ENCODE measurements at regions not wholly inside any gene's neighbourhood (a gene's known extent, or its start where the extent isn't known, plus 50 kb on each side); places are given as distances from the start of the nearest gene placed in this dataset.
A peak's percentile ranks its signal among the peaks of the same experiment; 100 is the strongest.
"Not testable (repeated sequence)": the region's sequence is repeated elsewhere in the genome, so short reads cannot be mapped to it uniquely, and the experiment has no call there.

DNA sequence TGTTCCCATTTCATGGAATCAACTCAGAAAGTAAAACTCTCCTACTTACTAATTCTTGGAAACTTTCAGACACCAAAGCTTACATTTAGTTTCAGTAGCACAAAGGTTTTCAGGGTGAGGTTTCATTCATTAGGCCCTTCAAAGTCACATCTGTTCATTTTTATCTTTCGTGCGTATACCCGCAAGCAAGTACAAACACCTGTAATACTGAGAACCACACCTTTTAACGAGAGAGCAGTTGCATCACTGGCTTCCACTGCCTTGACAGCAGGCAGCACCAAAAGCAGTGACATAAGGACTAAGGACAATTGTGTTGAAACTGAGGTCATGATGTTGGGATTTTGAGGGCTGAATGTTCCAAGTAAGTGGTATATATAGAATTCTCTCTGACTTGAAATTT is 60.5 kb downstream of the GOLGA6L22 start:
- DNase-seq (ENCODE audit: low read depth in 2 of 2): not testable (repeated sequence)

- DNase-seq (ENCODE audit: low read depth in 2 of 2): not testable (repeated sequence)
Observed at GRCh38 chr15:22526537-22526936, 67.8 kb downstream of the GOLGA6L22 start.

DNA sequence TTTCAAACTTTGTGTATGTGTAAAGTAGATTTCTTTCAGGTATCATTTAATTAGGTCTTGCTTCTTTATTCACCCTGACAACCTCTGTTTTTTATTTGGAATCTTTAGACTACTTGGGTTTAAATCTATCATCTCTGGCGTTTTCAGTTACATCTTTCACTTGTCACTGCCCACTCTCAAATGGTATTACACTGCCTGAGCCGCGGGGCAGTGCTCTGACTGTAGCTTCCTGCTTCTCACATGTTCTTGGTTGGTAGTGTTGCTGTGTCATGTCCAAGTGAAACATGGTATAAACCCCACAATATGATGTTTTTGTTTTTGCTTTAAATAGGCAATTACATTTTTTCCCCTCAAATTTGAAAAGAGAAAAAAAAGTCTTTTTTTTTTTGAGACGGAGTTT is 68.3 kb downstream of the GOLGA6L22 start:
- DNase-seq (ENCODE audit: low read depth in 2 of 2): not testable (repeated sequence)

GRCh38 chr15:22529200-22529599 is 70.5 kb downstream of the GOLGA6L22 start:
- not testable (repeated sequence) for DNase-seq (ENCODE audit: low read depth in 2 of 2)

- DNase-seq (ENCODE audit: low read depth in 2 of 2): not testable (repeated sequence)
Observed at GRCh38 chr15:22559701-22560100, 101.0 kb downstream of the GOLGA6L22 start.

DNA sequence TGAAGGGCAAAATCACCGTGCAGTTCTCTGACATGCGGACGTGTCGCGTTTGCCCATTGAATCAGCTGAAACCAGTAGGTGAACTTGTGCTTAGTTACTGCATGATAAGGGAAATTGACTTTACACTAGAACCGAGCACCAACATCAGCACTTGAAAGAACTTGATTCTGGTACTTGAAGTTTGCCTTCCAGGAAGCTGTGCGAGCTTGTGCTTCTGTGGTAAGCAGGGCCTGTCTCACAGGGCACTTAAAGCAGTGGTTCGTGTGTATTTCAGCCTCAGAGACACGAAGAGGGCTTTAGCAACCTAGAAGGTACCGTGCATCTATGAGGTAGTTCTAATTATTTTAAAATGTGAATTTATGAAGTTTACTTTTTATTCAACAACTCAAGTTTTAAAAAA is 103.0 kb downstream of the GOLGA6L22 start:
- not testable (repeated sequence) for DNase-seq (ENCODE audit: low read depth in 2 of 2)

GRCh38 chr15:22566510-22566909 is 107.8 kb downstream of the GOLGA6L22 start:
- not testable (repeated sequence) for DNase-seq (ENCODE audit: low read depth in 2 of 2)

DNA sequence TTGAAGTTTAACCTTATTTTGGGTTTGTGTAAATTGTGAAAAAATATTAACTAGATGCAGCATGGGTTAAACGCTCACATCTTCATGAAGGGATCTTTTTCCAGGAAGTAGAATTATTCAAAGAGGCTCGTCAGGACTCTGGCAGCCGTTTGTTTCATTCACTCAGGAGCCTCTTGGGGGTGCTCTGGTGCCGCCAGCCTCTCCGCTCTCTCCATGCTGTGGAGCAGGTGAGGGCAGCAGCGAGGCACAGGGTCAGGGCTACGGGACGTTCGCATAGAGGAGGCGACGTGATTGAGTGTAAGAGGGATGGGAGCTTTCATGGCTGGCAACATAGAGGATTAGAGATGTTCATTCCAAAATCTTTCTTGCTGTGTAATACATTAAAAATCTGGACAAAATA is 110.8 kb downstream of the GOLGA6L22 start:
- DNase-seq (ENCODE audit: low read depth in 2 of 2): not testable (repeated sequence)

DNA sequence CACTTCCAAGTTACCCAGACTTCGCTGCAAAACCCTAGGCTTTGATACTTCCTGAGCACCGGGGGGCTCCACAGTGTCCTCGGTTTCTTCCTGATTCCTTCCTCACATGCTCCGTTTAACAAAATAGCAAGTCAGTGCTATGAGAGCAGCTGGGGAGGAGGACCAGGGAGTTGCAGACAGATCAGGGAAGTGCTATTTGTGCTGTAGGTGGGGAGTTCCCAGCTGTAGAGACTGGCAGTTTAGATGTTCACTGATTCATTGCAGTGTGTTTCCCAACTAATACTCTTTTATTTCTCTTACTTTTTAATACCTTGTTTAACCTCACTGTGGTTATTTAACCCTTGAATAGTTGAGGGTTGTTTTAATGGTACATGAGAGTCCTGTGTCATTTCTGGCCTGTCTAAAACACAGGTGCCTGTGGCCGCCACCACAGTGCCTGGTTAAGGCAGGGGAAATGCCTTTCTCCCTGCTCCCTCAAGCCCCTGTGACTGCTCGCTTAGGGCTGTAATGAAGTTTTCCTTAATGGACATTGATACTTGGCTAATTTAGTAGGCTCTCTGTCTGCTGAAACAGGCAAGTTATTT is 113.5 kb downstream of the GOLGA6L22 start:
- not testable (repeated sequence) for DNase-seq (ENCODE audit: low read depth in 2 of 2)

GRCh38 chr15:22572792-22573191 is 114.1 kb downstream of the GOLGA6L22 start:
- DNase-seq (ENCODE audit: low read depth in 2 of 2): not testable (repeated sequence)

DNA sequence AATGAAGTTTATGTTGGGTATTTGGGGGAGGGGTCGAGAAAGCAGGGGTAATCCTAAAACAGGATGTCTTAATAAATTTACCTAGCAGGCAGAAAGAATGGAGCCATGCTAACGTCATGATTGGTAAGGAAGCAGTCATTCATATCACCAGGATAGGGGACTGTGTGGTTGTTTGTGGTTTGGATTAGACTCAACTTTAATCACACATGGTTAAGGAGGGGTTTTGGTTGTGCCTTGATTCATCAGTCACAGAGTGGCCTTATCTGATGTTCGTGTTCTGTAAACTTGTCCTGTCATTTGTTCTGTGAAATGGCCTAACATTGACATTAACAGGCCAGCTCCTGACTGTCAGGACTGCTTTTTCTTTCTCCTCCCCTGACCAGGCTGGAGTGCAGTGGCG is 119.1 kb downstream of the GOLGA6L22 start:
- not testable (repeated sequence) for DNase-seq (ENCODE audit: low read depth in 2 of 2)

DNA sequence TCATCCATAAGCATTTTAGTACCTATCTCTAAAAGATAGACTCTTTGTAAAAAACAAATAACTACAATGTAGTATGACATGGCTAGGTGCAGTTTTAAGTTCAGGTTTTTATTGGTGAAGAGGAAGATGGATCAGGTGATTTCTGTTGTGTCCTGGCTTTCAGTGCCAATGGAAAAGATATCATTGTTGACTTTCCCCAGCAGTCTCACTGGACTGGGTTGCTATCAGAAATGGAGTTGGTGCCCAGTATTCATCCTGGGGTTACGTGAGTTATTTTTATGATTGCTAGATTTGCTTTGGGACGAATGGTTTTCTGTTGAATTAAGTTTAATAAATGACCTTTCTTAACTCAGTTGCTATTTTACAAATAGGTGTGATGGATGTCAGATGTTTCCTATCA is 120.5 kb downstream of the GOLGA6L22 start:
- not testable (repeated sequence) for DNase-seq (ENCODE audit: low read depth in 2 of 2)

- DNase-seq (ENCODE audit: low read depth in 2 of 2): not testable (repeated sequence)
Observed at GRCh38 chr15:22587391-22587790, 128.7 kb downstream of the GOLGA6L22 start.

DNA sequence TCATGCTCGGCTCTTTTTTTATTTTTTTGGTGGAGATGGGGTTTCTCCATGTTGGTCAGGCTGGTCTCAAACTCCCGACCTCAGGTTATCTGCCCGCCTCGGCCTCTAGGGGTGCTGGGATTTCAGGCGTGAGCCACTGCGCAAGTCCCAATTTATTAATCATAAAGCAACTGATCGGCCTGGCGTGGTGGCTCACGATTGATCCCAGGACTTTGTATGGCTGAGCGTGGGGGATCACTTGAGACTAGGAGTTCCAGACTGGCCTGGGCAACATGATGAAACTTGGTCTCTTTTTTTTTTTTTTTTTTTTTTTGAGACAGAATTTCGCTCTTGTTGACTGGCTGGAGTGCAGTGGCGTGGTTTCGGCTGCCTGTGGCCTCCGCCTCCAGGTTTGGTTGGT is 139.8 kb downstream of the GOLGA6L22 start:
- not testable (repeated sequence) for DNase-seq (ENCODE audit: low read depth in 2 of 2)

- DNase-seq (ENCODE audit: low read depth in 2 of 2): not testable (repeated sequence)
Observed at GRCh38 chr15:22599526-22600320, 141.0 kb downstream of the GOLGA6L22 start.

DNA sequence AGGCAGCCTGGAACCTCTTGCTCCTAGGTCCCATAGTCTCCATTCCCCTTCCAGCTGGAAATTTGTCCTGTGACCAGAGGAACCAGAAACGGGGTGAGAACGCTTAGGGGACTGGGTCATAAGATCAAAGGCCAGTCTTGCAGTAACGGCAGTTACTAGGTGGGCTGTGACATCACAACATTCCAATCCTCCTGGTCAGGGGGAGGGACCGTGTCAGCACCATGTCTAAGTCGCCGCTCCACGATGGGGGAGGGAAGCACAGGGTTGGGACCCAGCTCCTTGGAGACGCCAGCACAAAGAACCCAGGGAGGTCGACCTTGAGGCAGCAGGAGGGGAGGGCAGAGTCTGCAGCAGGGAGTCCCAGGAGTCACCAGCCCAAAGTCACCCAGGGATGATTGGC is 158.3 kb downstream of the GOLGA6L22 start:
- DNase-seq (ENCODE audit: low read depth in 2 of 2): not testable (repeated sequence)

- not testable (repeated sequence) for DNase-seq (ENCODE audit: low read depth in 2 of 2)
Observed at GRCh38 chr15:22631789-22632188, 154.7 kb upstream of the NIPA1 start.

DNA sequence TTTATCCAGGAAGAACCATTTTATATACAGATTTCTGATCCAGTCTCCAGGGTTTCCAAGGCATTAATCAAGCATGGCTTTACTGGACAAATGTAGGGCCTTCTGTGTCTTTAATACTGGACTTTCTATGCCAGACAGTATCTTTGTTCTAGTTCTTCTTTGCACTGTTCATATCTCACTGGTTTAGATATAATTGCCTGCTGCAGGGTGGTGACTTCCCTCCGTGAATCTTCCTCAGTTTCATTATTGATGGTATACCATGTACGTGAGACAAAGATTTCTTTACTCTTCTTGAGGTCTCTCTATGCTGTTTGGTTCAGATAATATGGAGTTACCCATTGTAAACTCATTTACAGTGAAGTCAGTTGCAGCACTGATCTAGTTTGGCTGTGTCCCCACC is 146.5 kb upstream of the NIPA1 start:
- not testable (repeated sequence) for DNase-seq (ENCODE audit: low read depth in 2 of 2)

DNA sequence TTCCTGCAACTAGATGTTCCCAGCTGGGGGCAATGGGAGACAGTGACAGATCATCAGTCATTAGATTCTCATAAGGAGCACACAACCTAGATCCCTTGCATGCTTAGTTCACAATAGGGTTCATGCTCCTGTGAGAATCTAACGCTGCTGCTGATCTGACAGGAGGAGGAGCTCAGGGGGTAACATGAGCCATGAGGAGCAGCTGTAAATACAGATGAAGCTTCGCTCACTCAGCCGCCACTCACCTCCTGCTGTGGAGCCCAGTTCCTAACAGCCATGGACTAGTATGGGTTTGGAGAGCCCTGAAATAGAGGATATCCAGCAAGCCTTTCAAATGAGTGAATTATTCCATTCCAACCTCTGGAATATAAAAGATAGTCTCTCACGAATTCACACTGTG is 137.0 kb upstream of the NIPA1 start:
- DNase-seq (ENCODE audit: low read depth in 2 of 2): not testable (repeated sequence)

DNA sequence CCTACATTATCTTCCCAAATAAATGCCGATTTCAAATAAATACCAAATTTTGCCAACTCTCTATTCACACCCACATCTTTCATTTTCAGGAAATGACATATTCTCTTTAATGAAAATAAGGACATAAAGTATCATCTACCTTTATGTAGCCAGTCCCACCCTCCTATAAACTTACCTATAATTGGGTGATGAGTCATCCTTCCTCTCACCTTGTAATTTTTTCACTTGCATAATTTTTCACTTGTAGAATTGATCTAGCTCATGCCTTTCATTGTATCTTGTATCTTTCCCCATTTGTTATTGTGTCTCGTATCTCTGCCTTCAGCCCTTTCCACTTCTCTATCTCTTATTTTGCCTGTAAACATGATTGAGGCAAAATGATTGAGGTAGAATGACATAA is 135.3 kb upstream of the NIPA1 start:
- DNase-seq (ENCODE audit: low read depth in 2 of 2): not testable (repeated sequence)

GRCh38 chr15:22664294-22665058 is 122.0 kb upstream of the NIPA1 start:
- peak; percentile 2 to 10 for DNase-seq (ENCODE audit: low read depth in 2 of 2)

DNA sequence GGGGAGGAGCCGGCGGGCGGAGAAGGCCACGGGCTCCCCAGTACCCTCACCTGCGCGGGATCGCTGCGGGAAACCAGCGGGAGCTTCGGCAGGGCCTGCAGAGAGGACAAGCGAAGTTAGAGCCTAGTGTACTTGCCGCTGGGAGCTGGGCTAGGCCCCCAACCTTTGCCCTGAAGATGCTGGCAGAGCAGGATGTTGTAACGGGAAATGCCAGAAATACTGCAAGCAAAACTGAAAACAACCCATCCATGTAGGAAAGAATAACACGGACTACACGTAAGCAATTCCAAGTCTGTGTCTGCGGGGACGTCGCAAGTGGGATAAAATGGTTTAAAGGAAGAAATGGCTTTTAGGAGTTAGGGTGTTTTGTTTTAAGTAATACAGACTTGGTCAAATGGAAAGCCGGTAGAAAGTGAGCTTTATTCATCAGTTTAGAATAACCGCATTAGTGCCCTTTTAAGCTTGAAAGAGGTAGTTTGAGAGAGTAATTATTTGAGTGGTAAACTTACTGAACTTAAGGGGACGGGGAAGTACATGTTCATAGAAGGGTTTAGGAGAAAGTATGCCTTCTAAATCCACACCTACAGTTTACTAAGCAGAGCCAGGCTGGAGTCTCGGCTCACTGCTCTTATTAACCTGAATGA is 121.3 kb upstream of the NIPA1 start:
- DNase-seq (ENCODE audit: low read depth in 2 of 2): not testable (repeated sequence)
